ENCODE measurements at regions not wholly inside any gene's neighbourhood (a gene's known extent, or its start where the extent isn't known, plus 50 kb on each side); places are given as distances from the start of the nearest gene placed in this dataset.
A peak's percentile ranks its signal among the peaks of the same experiment; 100 is the strongest.

DNA sequence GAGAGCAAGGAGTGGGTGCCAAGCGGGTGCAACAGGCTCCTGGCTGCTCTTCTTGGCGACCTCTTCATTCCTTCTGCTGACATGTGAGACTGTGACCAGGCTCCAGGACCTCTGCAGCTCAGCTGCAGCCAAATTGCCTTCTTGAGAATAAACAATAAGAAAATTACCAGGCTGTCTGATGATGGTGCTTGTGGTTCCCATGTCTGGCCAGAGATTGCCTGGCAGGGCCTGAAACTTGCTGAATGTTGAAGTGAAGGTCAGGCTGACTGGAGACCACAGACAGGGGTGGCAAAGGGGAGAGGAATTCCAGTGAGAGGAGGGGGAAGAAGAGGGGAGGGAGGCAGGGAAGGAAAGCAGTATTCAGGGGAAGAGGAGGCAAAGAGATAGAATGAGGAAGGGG, 497.4 kb upstream of the PODXL start:
- no peaks in the 10 kb centered on the region for H3K27me3 ChIP-seq
- DNase-seq (ENCODE audit: low spot score in 2 of 2), result no peak
- H3K4me1 ChIP-seq, result no peaks in the 10 kb centered on the region
- H3K9me3 ChIP-seq, result peaks cover 0 to 8% (median 0%) of the 10 kb centered on the region in 4 donors
- H3K36me3 ChIP-seq, result no peaks in the 10 kb centered on the region
- H3K27ac ChIP-seq, result no peak overlapping the region
- no peak for TF ChIP-seq EP300 (IDR thresholded peaks at IDR 0.05)
- TF ChIP-seq POLR2A (IDR thresholded peaks at IDR 0.05), result no peak
- TF ChIP-seq, protein P1, sequence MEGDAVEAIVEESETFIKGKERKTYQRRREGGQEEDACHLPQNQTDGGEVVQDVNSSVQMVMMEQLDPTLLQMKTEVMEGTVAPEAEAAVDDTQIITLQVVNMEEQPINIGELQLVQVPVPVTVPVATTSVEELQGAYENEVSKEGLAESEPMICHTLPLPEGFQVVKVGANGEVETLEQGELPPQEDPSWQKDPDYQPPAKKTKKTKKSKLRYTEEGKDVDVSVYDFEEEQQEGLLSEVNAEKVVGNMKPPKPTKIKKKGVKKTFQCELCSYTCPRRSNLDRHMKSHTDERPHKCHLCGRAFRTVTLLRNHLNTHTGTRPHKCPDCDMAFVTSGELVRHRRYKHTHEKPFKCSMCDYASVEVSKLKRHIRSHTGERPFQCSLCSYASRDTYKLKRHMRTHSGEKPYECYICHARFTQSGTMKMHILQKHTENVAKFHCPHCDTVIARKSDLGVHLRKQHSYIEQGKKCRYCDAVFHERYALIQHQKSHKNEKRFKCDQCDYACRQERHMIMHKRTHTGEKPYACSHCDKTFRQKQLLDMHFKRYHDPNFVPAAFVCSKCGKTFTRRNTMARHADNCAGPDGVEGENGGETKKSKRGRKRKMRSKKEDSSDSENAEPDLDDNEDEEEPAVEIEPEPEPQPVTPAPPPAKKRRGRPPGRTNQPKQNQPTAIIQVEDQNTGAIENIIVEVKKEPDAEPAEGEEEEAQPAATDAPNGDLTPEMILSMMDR (IDR thresholded peaks at IDR 0.05), result no peak
- H3K4me3 ChIP-seq, result no peak overlapping the region
- WGBS, 2 donors, result 59 to 62% methylated on average over 2 of the region's 2 CpGs

DNA sequence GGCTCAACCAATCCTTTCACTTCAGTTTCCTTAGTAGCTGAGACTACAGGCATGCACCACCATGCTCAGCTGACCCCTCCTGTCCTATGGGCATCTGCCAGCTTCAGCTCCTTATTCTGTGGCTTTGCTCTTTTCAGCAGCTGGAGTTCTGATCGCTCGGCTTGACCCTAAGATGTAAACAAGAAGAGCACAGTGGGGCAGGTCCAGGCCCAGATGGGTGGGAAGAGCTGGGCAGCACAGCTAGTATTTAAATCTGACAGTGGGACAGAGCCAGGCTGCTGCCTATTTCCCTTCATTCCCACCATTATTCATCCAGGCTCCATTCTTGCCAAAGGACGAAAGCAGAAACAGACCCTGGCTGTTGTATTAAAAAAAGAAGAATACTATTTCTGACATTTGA, 494.9 kb upstream of the PODXL start:
- no peaks in the 10 kb centered on the region for H3K36me3 ChIP-seq
- H3K9me3 ChIP-seq, result no peaks in the 10 kb centered on the region
- TF ChIP-seq, protein P1 (IDR thresholded peaks at IDR 0.05), result no peak
- TF ChIP-seq EP300 (IDR thresholded peaks at IDR 0.05) (no peak), POLR2A (IDR thresholded peaks at IDR 0.05) (no peak)
- no peak overlapping the region for H3K4me3 ChIP-seq
- no peak for DNase-seq (ENCODE audit: low spot score in 2 of 2)
- no peaks in the 10 kb centered on the region for H3K4me1 ChIP-seq
- 35 to 40% methylated on average over 3 of the region's 3 CpGs for WGBS, 2 donors
- H3K27ac ChIP-seq, result no peak overlapping the region
- no peaks in the 10 kb centered on the region for H3K27me3 ChIP-seq

DNA sequence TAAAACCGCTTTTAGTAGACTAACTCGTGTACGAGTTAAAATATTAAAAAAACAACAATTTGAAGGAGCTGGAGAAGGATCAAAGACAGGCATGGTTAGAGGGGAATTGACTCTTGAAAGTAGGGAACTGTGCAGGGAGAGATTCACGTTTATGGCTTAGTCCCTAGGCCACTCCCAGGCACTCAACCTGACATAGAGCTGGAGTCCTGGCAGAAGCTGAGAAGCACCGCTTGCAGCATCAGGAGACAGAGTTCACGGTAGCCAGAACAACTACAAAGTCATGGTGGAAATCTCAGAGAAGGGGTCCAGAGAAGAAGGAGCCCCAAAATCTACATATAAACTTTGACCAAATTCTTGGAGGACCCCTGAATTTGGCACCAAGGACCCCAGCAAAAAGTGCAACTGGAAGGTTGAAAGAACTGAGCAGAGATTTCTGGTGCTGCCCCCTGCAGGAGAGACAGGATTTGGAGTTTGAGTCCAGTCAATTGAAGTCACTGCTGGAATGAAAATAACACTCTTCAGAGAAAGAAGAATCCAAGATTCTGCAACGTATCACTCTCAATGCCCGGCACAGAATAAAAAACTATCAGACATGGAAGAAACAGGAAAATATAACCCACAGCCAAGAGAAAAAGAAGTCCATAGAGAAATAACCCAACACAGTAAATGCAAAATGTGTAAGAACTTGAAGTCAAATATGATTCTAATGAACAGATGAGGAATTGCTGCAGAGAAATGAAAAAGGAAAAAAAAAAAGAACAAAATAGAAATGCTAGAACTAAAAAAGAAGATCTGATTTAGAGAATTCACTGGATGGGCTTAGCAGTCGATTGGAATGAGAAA, 493.3 kb upstream of the PODXL start:
- 55 to 62% methylated on average over 9 of the region's 9 CpGs for WGBS, 2 donors
- no peak for DNase-seq (ENCODE audit: low spot score in 2 of 2)
- Histone ChIP-seq H3K9me3 (no peaks in the 10 kb centered on the region), H3K4me1 (no peaks in the 10 kb centered on the region), H3K27me3 (no peaks in the 10 kb centered on the region), H3K36me3 (no peaks in the 10 kb centered on the region), H3K4me3 (no peak overlapping the region), H3K27ac (no peak overlapping the region)
- TF ChIP-seq, protein P1 (IDR thresholded peaks at IDR 0.05), result peak in 3 of 5 experiments; percentile 9 to 35 (median 19)
- TF ChIP-seq EP300 (IDR thresholded peaks at IDR 0.05), result no peak
- TF ChIP-seq POLR2A (IDR thresholded peaks at IDR 0.05), result no peak

DNA sequence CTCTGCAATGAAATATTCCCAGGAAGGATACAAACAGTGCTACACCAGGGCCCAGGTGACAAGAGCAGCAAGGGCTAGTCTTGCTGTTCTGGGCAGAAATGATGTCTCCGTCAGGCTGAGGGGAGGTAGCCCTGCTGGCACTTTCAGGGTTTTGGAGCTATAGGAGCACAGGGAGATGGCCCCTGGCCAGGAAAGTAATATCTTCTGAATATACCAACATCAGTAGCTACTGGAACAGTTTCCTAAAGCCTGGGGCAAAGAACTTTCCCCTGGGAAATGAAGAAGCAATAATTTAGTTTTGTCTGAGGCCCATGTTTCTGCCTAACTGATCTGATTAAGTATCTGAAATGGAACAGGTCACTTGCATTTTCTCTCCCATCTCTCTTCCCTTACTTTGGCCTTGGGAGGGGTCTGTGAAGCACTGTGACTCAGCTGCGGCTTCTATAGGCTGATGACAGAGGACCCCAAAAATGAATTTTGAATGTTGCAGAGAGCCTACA, 489.1 kb upstream of the PODXL start:
- Histone ChIP-seq H3K36me3 (no peaks in the 10 kb centered on the region), H3K9me3 (no peaks in the 10 kb centered on the region), H3K4me3 (no peak overlapping the region), H3K27me3 (no peaks in the 10 kb centered on the region), H3K4me1 (no peaks in the 10 kb centered on the region), H3K27ac (no peak overlapping the region)
- WGBS, 2 donors, result 92 to 97% methylated on average over 2 of the region's 2 CpGs
- TF ChIP-seq EP300 (IDR thresholded peaks at IDR 0.05), result no peak
- TF ChIP-seq POLR2A (IDR thresholded peaks at IDR 0.05), result no peak
- TF ChIP-seq, protein P1 (IDR thresholded peaks at IDR 0.05), result no peak
- no peak for DNase-seq (ENCODE audit: low spot score in 2 of 2)

DNA sequence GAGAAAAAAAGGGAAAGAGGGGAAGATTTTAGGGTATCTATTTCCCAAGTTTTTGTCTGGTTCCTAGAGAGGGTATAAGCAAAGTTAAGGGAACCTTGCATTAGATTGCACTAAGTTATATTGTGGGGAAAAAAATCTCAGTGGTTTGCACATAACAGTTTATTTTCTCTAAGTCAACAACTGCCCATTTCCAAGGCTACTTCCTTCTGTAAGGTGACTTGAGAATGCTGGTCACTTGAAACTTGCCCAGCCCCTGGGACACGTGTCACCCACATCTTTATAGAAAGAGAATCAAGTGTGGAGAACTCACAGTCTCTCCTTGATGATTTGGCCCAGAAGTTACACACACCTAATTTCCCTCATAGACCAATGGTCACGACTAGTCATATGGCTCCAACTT, 488.6 kb upstream of the PODXL start:
- 88 to 89% methylated on average over 2 of the region's 2 CpGs for whole genome bisulfite sequencing, 2 donors
- no peaks in the 10 kb centered on the region for H3K4me1 ChIP-seq
- no peak overlapping the region for H3K4me3 ChIP-seq

More for the DNA sequence above, 488.6 kb upstream of the PODXL start:
- H3K9me3 ChIP-seq, result no peaks in the 10 kb centered on the region
- H3K27me3 ChIP-seq, result no peaks in the 10 kb centered on the region
- no peak overlapping the region for H3K27ac ChIP-seq
- TF ChIP-seq, protein P1 (IDR thresholded peaks at IDR 0.05), result no peak
- TF ChIP-seq EP300 (IDR thresholded peaks at IDR 0.05) (no peak), POLR2A (IDR thresholded peaks at IDR 0.05) (no peak)
- DNase-seq (ENCODE audit: low spot score in 2 of 2), result no peak
- no peaks in the 10 kb centered on the region for H3K36me3 ChIP-seq
